ENCODE measurements at regions not wholly inside any gene's neighbourhood (a gene's known extent, or its start where the extent isn't known, plus 50 kb on each side); places are given as distances from the start of the nearest gene placed in this dataset.
"Not testable (repeated sequence)": the region's sequence is repeated elsewhere in the genome, so short reads cannot be mapped to it uniquely, and the experiment has no call there.

DNA sequence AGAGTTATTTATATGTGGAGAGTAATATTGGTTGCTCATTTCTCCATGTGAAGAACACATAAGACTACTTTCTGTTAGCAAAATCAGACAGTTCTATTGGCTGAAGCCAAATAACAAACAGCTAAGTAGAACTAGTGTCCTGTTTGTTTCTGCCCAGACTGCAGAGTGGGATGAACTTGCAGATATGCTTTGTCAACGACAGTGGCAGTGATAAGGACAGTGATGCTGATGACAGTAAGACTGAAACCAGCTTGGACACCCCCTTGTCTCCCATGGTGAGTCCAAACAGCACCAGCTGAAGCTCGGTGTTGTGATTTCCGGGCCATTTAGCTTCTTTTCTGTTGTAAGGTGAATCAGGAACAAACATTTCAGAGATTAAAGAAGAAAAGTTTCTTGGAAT is 102.6 kb upstream of the IL12A start:
- DNase-seq = no peak

DNA sequence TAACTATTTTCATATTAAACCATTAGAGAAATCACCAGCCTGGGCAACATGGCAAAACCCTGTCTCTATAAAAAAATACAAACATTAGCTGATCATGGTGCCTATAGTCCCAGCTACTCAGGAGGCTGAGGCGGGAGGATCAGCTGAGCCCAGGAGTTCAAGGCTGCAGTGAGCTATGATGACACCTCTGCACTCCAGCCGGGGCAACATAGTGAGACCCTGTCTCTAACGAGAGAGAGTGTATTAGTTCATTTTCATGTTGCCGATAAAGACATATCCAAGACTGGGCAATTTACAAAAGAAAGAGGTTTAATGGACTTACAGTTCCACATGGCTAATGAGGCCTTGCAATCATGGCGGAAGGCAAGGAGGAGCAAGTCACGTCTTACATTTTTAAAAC is 102.1 kb upstream of the IL12A start:
- DNase-seq = not testable (repeated sequence)

DNA sequence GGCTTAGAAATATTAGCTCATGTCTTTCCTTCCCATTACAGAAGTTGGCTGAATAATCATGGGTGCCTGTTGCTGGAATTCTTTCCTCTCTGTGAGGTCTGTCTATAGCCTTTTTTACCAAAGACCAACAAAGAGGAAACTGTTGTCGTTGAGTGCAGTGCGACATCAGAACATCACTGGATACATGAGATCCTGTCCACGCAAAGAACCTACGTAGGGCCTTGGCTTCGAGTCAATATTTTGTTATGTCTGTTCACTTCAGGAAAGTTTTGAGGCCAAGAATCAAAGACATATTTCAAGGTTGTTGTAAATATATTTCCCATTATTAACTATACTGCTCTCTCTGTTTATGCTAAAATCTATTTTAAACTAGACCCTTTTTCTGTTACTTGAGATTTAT is 101.5 kb upstream of the IL12A start:
- no peak for DNase-seq

DNA sequence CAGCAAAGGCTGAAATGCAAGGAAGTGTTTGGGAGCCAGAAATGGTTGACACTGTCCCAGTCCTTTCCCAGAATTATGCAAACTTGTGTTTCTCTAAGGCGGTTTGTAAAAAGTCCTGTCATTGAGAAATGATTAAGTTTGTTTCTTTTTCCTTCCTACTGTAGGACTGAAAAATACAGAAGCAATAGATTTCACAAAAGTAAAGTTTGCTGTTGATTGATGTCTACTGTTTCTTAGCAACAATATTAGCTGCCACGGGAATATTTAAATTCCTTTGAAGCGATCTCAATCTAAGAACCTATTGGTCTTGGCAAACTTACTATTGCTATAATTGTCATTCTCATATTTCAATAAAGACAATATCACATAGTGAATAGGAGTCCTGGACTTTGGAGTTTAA is 100.7 kb upstream of the IL12A start:
- DNase-seq = no peak

DNA sequence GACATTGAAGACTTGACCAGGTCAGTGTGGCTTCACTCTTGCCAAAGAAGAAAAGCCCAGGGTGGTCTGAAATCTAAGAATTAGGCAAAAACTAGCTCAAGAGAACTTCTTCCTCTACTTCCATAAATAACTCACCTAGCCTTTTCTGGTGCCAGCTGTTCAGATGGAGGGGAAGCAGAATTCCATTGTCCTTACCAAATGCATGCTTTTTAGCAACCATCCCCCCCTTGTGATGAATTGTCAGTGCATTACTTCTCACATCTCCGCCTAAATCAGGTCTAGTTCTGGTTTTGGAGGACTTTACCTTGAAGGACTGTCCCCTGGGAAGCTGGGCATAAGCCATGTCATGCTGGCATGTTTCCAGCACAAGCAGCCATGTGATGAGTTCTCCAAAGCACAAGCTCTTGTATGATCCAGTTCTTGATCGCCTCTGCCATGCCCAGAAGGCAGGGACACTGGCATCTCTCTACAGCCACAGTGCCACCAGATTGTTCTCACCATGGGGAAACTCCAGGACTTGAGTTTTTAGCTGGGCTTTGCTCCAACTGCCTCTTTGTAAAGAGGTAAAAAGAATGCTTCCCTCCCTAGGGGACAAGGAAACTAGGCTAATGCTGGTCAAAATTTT is 96.4 kb upstream of the IL12A start:
- DNase-seq = no peak

DNA sequence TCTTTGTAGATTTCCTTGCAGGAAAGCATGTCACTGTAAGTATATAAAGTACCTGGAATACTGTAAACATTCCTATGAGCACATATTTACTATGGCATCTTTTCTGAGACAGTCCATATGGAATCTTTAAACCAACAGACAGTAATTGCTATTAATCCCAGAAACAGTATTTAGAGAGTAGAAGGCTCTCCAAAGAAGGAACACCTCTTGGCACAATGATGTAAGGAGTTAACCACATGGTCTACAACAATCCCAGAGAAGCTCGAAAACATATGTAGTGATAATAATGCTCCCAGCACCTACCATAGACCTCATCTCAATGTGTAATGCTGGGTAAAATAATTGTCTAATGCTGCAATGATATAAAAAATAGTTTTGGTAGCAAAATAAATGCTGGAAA is 95.8 kb upstream of the IL12A start:
- no peak for DNase-seq

DNA sequence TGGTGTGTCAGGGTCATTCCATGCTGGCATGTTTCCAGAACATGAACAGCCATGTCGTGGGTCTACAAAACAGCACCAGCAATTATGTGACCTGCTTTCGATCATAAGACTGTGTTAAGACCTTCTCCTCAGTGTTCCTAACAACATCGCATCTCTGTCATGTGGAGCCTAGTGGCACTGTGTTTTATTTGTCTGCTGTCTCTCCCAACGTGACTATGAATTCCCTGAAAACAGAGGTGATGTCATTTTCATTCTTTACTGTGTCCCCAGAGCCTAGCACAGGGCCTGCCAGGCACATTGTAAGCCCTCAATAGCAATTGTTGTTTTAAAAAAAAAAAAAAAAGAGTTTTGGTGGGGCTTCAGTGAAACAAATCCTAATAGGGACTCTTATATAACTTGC is 94.2 kb upstream of the IL12A start:
- DNase-seq = no peak

DNA sequence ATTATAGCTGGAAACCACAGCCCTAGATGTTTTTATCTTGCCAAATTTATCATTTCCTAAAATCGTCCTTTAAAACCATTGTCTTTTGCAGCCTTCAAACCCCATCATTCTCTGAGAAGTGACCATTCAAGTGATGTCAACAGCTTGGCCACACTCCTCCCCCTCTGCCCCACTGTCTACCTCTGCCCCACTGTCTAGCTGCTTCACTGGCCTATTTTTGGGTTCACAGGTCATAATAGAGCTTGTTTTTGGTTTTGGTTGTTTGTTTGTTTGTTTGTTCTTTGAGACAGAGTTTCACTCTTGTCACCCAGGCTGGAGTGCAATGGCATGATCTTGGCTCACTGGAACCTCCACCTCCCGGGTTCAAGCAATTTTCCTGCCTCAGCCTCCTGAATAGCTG is 93.2 kb upstream of the IL12A start:
- DNase-seq = no peak

DNA sequence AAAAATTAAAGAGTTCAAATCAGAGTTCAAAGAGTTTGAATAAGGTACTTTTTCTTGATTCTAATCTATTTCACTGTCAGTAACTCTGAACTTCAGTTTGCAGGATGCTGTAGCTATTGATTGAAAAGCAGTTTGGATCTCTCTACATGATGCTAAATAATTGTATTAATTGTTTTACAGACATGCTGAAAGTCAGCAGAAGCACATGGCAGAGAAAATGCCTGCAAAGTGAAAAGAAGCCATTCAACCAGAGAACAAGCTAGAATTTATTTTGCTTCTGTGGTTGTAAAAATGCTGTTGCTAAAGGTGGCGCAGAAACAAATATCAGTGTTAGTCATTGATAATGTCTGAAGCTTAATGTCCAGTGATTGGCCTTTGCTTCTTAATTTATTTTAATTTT is 92.1 kb upstream of the IL12A start:
- DNase-seq = no peak

DNA sequence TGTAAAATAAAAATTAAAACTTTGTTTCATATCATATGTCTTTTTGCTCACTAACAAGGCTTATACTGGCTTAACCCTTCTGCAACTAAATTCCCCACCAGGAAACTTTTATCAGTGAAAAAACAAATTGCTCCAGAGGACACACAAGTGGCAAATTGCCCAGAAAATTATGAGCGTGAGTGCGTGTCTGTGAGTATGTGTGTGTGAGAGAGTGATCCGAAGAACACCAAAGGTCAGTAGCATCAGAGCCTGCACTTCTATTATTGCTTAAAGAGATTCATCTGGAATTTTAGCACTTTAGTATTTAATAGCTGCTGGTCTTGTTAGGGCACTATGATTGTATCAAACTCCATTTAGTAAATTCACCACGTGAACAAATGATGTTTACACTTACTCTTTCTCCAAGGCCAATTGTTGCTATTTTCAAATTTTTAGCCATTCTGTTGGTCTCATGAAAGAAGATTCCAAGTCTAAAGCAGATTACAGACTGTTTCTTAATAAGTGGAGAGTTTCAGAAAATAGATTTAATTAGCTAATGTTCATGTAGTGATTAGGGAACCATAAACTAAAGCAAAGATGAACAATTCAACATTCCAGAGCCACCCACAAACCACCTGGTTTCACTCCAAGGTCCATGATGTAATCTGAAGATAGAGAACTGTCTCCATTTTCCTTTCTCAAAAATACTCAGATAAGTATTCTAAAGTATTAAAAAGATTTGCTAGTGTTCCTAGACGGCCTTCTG is 91.1 kb upstream of the IL12A start:
- DNase-seq = no peak

DNA sequence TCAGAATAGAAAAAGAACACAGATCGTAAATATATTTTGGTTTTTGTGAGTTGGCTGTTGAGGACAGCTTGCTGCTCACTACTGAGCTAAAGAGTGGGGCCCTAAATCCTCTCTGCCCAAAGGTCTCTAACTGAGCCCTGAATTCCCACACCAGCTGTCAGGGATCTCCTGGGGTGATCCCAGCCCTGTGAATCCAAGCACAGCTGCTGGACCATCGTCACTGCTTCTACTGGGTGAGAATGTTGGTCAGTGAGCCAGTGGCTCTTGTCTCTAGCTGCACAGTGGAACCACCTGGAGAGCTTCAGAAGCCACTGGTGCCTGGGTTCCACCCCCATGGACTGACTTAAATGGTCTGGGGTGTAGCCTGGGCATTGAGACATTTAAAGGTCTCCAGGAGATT is 90.5 kb upstream of the IL12A start:
- DNase-seq = no peak

DNA sequence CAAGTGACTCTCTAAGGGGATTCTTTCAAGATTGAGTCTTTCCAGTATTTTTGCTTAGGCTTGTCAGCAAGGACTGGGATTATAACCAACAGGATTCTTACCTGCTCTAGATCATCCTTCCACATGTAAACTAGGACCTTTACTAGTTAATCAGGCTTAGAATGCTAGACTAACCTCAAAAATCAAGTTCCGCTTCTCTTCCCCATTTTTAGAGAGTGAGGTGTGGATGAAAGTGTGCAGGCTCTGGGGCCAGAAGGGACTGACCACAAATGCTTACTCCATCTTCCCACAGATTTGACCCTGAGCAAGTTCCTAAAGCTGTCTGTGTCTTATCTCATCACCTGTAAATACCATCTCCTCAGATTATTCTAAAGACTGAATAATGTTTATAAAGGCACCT is 89.5 kb upstream of the IL12A start:
- DNase-seq = no peak

DNA sequence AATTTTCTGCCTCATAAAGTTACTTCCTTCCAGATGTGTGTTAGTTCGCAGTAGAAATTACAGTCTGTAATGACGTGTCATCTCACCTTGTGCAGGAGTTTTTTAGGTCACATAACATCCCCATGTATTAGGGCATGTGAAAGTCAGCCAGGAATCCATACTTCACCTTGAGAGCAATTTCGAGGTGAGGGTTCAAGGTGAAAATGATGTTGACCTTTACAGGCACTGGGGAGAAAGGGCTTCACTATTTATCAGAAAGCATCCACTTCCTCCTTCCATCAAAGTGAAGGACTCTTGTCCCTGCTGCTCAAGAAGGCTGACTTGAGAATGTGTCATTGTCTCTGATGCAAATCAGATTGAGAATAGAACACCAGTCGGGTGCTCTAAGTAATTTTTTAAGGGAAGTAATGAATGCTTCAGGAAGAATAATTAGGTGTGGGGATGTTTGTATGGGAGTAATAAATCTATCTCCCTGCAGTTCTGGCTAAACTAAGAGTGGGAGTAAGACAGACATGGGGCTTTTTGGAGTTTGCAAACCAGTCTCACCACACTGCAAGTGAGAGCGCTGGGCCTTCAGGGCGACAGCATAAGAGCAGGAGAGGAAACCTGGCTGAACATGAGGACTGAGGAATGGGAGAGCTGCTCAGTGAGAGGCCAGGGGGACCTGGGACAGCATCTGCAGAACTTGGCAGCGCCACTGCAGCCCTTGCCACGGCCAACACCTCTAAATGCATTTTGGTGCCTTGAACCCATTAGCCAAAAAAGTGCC is 85.9 kb upstream of the IL12A start:
- no peak for DNase-seq

DNA sequence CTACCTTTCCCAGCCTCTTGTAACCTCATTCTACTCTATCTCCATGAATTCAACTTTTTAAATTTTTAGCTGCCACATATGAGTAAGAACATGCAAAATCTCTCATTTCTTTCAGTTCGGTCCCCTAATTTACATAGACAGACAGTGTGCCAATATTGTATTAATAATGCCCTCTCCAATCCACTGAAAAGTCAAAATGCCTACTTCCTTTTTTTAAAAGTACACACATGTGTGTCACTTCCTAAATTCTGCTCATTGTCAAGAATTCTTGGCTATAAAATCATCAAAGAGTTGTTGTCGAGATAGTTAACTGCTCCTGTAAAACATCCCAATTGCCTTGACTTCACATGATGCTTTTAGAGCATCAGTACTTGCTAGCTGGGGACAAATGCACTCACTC is 84.2 kb upstream of the IL12A start:
- no peak for DNase-seq

DNA sequence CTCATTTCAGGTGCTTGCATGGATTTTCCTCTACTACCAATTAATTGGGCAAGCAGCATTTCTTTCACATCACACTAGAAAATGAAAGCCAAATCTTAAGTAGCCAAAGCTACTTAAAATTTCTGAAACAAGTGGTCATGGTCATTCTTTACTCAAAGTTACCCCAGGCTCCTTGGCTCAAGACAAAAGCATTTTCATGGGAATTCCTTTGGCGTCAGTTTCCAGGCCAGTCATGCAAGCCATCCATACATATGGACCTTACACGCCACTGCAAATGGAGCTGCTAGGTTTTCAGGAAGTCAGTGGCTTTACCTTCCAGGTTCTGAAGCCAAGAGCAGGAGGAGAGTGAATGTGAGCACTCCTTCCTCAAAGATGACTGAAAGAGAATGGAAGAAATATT is 83.7 kb upstream of the IL12A start:
- DNase-seq = no peak

DNA sequence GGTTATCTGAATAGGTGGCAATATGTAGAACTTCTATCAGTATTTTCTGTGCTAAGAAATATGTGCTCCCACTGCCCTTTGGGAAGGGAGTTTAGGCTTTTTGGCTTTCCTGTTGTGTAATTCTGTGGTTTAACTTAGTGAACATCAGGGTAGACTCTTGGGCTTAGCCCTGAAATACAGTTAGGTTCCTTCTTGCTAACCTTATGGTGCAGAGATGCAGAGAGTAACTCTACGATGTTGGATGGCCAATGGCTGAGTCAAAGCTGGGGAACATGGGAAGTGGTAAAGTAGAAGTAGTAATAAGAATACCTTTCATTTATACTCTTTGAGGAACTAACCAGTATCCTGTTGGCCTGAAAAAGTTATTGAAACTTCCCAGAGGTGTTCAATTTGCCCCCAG is 80.8 kb upstream of the IL12A start:
- DNase-seq = no peak

DNA sequence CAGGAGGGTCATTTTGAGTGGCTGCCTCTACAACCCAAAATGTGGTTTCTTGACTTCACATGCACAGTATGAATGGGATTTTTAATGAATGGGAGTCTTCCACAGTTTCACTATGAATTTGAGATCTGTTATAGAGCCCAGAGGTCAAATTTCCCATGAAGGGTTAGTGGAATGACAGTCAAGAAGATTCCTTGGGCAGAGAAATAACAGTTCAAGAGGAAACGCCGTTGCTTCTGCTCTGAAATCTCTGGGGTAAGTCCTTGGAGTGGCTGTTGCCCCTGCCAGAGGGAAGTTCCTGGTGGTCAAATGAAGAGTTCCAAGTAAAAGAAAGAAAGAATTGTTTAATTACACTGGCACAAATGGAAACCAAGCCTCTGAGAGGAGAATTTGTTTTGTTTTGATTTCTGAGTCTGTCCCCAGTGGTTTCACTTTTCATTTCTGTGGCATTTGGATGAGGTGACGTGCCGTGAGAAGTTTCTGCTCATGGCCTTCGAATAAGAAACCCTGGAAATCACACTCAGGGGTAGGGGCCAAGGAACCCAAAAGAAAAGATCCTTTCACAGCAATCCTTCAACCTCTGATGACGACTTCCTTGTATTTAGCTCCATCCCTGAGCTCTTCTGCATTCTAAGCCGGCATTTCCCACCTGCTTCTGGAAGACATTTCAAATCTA is 77.5 kb upstream of the IL12A start:
- no peak for DNase-seq

DNA sequence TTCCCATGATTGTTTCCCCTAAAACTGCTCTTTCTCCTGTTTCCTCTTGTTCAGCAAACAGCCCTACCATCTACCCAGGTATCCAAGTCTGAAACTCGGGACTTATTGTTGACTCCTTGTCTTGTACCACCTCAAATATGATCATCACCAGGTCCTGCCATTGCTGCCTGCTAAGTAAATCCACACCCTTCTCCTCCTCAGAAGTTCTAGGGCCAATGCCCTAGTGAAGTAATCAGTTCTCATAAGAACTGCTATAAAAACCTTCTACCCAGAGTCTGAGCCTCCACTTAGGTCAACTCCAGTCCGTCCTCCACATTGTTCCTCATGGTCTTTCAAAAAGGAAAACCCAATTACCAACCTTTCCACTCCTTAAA is 77.0 kb upstream of the IL12A start:
- DNase-seq = no peak

DNA sequence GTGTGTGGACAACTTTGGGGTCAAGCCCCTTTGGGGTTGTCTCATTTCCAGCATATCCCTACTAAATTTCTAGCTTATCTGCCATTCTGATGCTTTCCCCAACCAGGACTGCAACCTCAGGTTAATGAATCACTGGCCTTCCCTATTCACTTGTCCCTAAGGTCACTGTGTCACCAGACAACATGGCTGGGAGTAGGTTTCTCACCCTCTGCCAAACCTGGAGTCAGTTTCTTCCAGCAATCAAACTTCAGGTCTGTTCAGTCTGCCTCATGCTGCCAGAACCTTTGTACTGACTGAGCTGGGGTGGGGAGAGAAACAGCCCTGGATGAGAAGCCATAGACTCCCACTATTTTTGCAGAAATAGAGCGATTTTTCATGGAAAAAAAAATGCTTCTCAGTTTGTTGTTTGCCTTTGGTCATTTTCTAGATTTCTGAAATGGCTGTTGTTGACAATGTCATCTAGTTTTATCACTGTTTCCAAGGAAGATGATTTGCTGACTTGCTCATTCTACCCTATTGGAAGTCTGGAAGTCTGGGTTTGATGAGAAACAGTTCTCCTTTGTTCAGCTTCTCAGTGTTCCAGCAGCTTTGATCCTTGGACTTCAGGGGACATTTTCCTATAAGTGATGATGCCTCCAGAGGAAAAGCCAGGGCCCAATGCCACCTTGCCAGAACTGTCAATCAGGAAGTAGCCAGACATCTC is 74.8 kb upstream of the IL12A start:
- no peak for DNase-seq

DNA sequence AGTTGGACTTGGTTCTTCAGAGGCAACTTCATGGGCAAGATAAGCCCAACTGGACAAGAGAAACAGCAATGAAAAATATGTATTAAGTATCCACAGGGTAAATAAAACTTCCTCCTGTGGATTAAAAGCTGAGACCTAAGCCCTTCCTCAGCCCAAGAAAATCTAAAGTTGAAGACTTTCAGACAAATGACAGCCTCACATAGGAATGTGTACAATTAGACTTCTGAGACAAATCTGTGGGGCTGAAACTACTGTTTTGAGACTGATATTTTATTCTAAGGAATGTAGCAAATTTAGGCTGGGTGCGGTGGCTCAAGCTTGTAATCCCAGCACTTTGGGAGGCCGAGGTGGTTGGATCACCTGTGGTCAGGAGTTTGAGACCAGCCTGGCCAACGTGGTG is 74.2 kb upstream of the IL12A start:
- DNase-seq = no peak

DNA sequence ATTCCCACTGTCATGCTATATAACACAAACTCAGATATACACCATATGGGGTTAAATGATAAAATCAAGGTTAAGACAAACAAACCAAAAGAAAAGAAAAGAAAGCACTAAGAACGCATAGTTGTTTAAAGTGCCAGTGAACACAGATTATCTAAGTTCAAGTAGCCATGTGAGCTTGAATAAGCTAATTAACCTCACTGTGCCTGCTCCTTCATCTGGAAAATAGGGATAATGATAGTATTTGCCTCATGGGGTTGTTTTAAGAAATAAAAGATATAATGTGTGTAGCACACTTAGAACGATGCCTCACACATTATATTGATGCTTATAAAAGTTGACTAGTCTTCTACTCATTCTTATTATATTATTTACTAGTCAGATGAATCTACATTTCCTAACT is 72.6 kb upstream of the IL12A start:
- DNase-seq = no peak

DNA sequence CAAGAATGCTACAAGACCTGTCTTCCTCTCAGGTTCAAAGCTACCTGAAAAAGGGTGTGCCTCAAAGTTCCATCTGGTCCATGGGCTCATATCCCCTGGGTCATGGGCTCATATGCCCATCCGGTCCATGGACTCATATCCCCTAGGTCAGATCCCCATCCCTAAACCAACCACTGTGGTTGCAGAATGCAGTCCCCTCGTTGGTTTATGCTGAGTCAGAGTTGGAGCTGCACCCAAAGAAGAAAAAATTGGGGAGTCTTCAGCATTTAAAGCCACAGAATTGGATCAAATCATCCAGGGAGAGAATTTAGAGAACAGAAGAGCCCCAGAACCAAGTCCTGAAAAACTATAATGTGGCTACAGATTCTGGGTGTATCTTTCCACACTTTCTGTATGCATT is 71.5 kb upstream of the IL12A start:
- DNase-seq = no peak

DNA sequence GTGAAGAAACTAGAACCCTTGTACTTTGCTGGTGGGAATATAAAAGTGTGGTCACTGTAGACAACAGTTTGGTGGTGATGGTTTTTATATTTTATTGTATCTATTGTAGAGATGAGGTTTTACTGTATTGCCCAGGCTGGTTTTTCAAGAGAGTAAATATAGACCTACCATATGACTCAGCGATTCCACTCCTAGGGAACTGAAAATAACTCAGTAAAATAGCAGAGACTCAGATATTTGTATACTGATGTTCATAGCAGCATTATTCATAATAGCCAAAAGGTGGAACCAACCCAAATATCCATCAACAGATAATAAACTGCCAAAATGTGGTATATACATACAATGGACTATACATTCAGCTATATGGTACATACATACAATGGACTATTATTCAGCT is 68.8 kb upstream of the IL12A start:
- DNase-seq = no peak
